ENCODE measurements at regions not wholly inside any gene's neighbourhood (a gene's known extent, or its start where the extent isn't known, plus 50 kb on each side); places are given as distances from the start of the nearest gene placed in this dataset.
"Not testable (repeated sequence)": the region's sequence is repeated elsewhere in the genome, so short reads cannot be mapped to it uniquely, and the experiment has no call there.

- DNase-seq, result not testable (repeated sequence)
Measured at GRCh38 chr20:64327223-64327549, 71.6 kb downstream of the PCMTD2 start.

- DNase-seq, result peak; percentile 28
Measured at GRCh38 chr20:64327550-64328317, 72.2 kb downstream of the PCMTD2 start.

GRCh38 chr20:64328595-64329250 lies 73.2 kb downstream of the PCMTD2 start:
- DNase-seq, result not testable (repeated sequence)

GRCh38 chr20:64332627-64333026 lies 77.1 kb downstream of the PCMTD2 start:
- not testable (repeated sequence) for DNase-seq
